A549 (cell line): ENCODE measurements at regions not wholly inside any gene's neighbourhood (a gene's known extent, or its start where the extent isn't known, plus 50 kb on each side); places are given as distances from the start of the nearest gene placed in this dataset.

Experiments used
- CTCF ChIP-seq: fragments of >200 bp; sonication (Bioruptor Twin); formaldehyde crosslinking; IDR thresholded peaks from 3 replicates; pipeline ENCODE4 v1.5.1; 2016
- ESRRA ChIP-seq: fragments of 150-350 bp; IDR thresholded peaks from 2 replicates; pipeline ENCODE4 v1.6.1; 2014; ENCODE audit warnings: mild to moderate bottlenecking, low read length, borderline replicate concordance
- PBX3 ChIP-seq: IDR thresholded peaks from 2 replicates; pipeline ENCODE4 v1.6.1; 2012
- REST ChIP-seq: fragments of 200-600 bp; sonication (generic); IDR thresholded peaks from 2 replicates; pipeline ENCODE4 v1.6.1; 2016; ENCODE audit warnings: antibody characterized with exemption, mild to moderate bottlenecking, moderate library complexity

GRCh38 chr10:44462338-44462914 is 77.5 kb upstream of the CXCL12 start:
- no peak for TF ChIP-seq PBX3
- TF ChIP-seq REST = no peak
- TF ChIP-seq ESRRA = no peak
- TF ChIP-seq CTCF = no peak
